Ascending aorta (tissue), 2 donors: ENCODE measurements at regions not wholly inside any gene's neighbourhood (a gene's known extent, or its start where the extent isn't known, plus 50 kb on each side); places are given as distances from the start of the nearest gene placed in this dataset.

Experiments
- DNase-seq, 2 donors: peaks; one replicate each; pipeline ENCODE4 v3.0.0-alpha.2; 2019; ENCODE audit warnings: low spot score in 2 of 2
- H3K27ac ChIP-seq, 2 donors: fragments of 200-600 bp; sonication (generic); one replicate each; pipeline ENCODE4 v1.5.1; 2016 to 2017; ENCODE audit warnings: mild to moderate bottlenecking in 1 of 2
- H3K27me3 ChIP-seq: fragments of 200-600 bp; sonication (generic); one replicate; pipeline ENCODE4 v1.5.1; 2017
- H3K36me3 ChIP-seq, 2 donors: fragments of 200-600 bp; sonication (generic); one replicate each; pipeline ENCODE4 v1.5.1; 2016
- H3K4me1 ChIP-seq, 2 donors: fragments of 200-600 bp; sonication (generic); one replicate each; pipeline ENCODE4 v1.5.1; 2016 to 2017; ENCODE audit warnings: mild to moderate bottlenecking in 1 of 2
- H3K4me3 ChIP-seq, 2 donors: fragments of 200-600 bp; sonication (generic); one replicate each; pipeline ENCODE4 v1.5.1; 2016 to 2017; ENCODE audit warnings: mild to moderate bottlenecking in 1 of 2
- H3K9me3 ChIP-seq, 2 donors: fragments of 200-600 bp; sonication (generic); one replicate each; pipeline ENCODE4 v1.5.1; 2016
- intact Hi-C: fragments of 100-400 bp; cut with DNase I; formaldehyde crosslinking; loops from one replicate; pipeline ENCODE4 v1.15.1; 2023
- TF ChIP-seq, protein P1 (sequence below), 3 experiments: fragments of 200-600 bp in 2 of 3; fragments of 450-650 bp in 1 of 3; sonication (generic) in 2 of 3; IDR thresholded peaks; one replicate each; pipeline ENCODE4 v1.5.1; 2016 to 2019; ENCODE audit warnings: antibody characterized with exemption in 3 of 3, mild to moderate bottlenecking in 1 of 3, moderate library complexity in 1 of 3

DNA sequence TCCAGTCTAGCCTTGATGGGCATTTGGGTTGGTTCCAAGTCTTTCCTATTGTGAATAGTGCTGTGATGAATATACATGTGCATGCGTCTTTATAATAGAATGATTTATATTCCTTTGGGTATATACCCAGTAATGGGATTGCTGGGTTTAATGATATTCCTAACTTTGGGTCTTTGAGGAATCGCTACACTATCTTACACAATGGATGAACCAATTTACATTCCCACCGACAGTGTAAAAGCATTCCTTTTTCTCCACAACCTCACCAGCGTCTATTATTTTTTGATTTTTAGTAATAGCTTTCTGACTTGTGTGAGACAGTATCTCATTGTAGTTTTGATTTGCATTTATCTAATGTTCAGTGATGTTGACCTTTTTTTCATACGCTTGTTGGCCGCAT is 1040.1 kb downstream of the MAT2B start:
- intact Hi-C loops, result no loop called here

DNA sequence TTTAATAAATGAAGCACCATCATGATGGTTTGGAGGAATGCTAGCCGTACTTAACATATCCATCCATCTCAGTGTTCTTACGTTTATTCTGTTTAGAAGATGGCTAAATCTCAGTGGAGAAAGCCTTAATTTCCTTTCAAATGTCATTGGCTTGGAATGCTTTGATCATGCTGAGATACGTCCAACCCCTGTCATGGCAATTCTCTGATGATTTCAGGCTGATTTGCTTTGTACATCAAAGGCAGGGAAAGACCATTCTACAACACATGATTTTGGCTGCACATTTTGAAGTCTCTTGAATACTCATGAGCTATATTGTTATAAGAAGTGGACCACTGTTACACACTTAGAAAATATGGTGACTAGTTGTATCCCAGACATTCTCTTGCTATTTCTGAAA is 1048.4 kb downstream of the MAT2B start:
- H3K36me3 ChIP-seq, result no peaks in the 10 kb centered on the region
- intact Hi-C loops, result no loop called here
- no peak overlapping the region for H3K27ac ChIP-seq
- DNase-seq, result no peak
- TF ChIP-seq, protein P1, sequence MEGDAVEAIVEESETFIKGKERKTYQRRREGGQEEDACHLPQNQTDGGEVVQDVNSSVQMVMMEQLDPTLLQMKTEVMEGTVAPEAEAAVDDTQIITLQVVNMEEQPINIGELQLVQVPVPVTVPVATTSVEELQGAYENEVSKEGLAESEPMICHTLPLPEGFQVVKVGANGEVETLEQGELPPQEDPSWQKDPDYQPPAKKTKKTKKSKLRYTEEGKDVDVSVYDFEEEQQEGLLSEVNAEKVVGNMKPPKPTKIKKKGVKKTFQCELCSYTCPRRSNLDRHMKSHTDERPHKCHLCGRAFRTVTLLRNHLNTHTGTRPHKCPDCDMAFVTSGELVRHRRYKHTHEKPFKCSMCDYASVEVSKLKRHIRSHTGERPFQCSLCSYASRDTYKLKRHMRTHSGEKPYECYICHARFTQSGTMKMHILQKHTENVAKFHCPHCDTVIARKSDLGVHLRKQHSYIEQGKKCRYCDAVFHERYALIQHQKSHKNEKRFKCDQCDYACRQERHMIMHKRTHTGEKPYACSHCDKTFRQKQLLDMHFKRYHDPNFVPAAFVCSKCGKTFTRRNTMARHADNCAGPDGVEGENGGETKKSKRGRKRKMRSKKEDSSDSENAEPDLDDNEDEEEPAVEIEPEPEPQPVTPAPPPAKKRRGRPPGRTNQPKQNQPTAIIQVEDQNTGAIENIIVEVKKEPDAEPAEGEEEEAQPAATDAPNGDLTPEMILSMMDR (IDR thresholded peaks at IDR 0.05), result no peak
- no peaks in the 10 kb centered on the region for H3K4me1 ChIP-seq
- H3K4me3 ChIP-seq, result no peak overlapping the region
- no peaks in the 10 kb centered on the region for H3K27me3 ChIP-seq
- H3K9me3 ChIP-seq, result no peaks in the 10 kb centered on the region

More for the DNA sequence above, 1040.1 kb downstream of the MAT2B start:
- Histone ChIP-seq H3K4me1 (no peaks in the 10 kb centered on the region), H3K27me3 (no peaks in the 10 kb centered on the region), H3K36me3 (no peaks in the 10 kb centered on the region), H3K27ac (no peak overlapping the region), H3K9me3 (no peaks in the 10 kb centered on the region), H3K4me3 (no peak overlapping the region)
- DNase-seq, result no peak
- TF ChIP-seq, protein P1 (IDR thresholded peaks at IDR 0.05), result no peak

- Histone ChIP-seq H3K27ac (no peak overlapping the region), H3K4me3 (no peak overlapping the region)
Observed at GRCh38 chr5:164555809-164556208, 1050.4 kb downstream of the MAT2B start.

DNA sequence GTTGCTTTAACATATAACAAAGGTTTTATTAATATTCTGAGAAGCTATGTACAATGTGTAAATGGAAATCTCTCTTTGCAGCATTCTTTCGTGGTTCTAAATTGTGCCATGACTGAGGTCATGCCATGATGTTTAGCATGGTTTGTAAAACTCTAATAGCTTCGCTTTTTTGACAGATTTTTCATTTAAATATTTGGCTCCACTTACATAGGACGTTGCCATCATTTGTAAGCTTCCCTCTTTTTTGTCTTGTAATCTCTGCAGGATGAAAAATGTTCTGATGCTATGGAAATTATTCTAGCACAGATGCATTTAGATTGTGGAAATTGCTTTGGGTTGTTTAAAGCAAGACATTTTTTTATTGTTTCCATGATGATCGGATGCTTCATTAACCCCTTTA is 1054.8 kb downstream of the MAT2B start:
- DNase-seq, result no peak
- Histone ChIP-seq H3K4me1 (no peaks in the 10 kb centered on the region), H3K27me3 (no peaks in the 10 kb centered on the region), H3K27ac (no peak overlapping the region), H3K9me3 (no peaks in the 10 kb centered on the region), H3K4me3 (no peak overlapping the region), H3K36me3 (no peaks in the 10 kb centered on the region)
- TF ChIP-seq, protein P1 (IDR thresholded peaks at IDR 0.05), result no peak
- intact Hi-C loops, result no loop called here

More at GRCh38 chr5:164555809-164556208, 1050.4 kb downstream of the MAT2B start:
- intact Hi-C loops, result no loop called here
- Histone ChIP-seq H3K36me3 (no peaks in the 10 kb centered on the region), H3K4me1 (no peaks in the 10 kb centered on the region), H3K27me3 (no peaks in the 10 kb centered on the region), H3K9me3 (no peaks in the 10 kb centered on the region)
- no peak for DNase-seq
- TF ChIP-seq, protein P1 (IDR thresholded peaks at IDR 0.05), result no peak

DNA sequence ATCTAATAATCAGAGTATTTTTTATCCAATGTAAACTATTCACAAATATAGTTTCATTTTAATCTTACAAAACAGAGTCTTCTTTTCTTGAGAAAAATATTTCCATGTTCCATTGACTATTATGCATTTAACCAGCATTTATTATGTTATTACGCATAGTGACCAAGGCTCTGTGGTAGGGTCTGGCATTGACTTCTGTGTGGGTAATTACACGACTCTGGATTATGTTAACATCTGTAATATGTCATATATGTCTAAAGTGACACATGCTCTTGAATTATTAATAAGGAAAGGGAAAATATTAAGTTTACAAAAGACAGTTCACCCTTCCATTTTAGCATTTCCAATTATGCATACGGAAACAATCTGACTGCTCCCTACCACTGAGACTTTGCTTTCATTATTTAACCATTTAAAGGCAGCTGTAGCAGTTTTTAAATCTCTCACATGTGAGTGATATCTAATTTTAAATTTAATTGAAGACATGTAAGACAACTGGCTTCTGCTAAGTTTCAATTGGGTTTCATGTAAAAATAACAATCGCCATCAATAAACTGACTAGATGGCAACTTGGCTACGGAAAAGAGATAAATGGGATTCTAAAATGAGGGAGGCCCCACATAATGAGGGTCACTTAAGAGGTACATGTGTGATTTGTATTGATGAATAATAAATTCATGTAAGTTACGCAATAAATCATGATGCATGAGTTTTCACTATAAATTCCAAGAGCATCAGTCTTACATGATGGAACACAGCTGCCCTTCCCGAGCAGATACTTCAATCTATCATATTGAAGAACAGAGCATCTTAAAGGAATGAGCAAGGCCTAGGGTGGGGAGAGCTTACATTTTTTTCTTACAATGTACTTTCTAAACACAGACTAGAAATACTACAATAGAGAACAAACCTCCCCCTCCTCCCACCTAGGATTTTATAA is 1056.8 kb downstream of the MAT2B start:
- Histone ChIP-seq H3K27ac (no peak overlapping the region), H3K36me3 (no peaks in the 10 kb centered on the region), H3K4me3 (no peak overlapping the region), H3K27me3 (no peaks in the 10 kb centered on the region), H3K9me3 (no peaks in the 10 kb centered on the region), H3K4me1 (no peaks in the 10 kb centered on the region)
- TF ChIP-seq, protein P1 (IDR thresholded peaks at IDR 0.05), result no peak
- DNase-seq, result no peak
- intact Hi-C loops, result no loop called here
